ENCODE measurements at regions not wholly inside any gene's neighbourhood (a gene's known extent, or its start where the extent isn't known, plus 50 kb on each side); places are given as distances from the start of the nearest gene placed in this dataset.

DNA sequence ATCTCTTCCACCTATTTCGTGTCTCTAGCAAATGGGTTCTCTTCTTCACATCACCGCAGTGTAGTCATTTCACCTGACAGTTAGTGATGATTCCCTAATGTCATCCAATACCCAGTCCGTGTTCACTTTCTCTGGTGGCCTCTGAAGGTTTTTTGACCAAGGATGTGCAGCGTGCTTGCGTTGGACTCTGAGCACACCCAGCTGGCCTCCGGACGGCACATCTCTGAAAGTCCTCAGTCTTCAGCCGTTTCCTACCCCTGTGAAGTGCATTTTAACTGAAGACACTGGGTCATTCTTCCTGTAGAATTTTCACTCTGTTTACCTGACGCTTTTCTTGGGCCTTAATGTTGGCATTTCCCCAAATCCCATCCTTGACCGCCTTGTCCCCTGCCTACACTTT, 98.7 kb downstream of the ERMARD start:
- DNase-seq (ENCODE audit: low read depth): no peak
- TF ChIP-seq CTCF (conservative IDR thresholded peaks at IDR 0.05; ENCODE audit: low read depth, low read length): no peak
- no peak overlapping the region for H3K4me3 ChIP-seq (ENCODE audit: low read length)

DNA sequence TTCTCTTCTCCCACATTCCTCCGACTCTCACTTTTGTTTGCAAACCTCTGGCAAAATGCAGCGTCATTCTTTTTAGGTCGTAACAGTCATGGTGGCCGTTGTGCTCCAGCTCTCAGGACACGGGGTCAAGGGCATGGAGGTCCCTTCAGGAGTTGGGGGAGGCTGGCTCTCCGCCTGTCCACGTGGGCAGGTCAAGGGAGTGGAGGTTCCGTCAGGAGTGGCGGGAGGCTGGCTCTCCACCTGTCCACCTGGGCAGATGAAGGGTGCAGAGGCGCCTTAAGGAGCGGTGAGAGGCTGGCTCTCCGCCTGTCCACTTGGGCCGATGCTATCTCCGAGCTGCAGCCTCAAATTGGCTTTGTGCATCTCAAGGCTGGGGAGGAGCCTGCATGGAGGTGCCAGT, 98.0 kb downstream of the ERMARD start:
- TF ChIP-seq CTCF (conservative IDR thresholded peaks at IDR 0.05; ENCODE audit: low read depth, low read length): no peak
- no peak for DNase-seq (ENCODE audit: low read depth)
- H3K4me3 ChIP-seq (ENCODE audit: low read length): no peak overlapping the region

- no peak overlapping the region for H3K4me3 ChIP-seq (ENCODE audit: low read length)
- no peak for DNase-seq (ENCODE audit: low read depth)
- no peak for TF ChIP-seq CTCF (conservative IDR thresholded peaks at IDR 0.05; ENCODE audit: low read depth, low read length)
Observed at GRCh38 chr6:169848946-169849345, 97.5 kb downstream of the ERMARD start.

- TF ChIP-seq CTCF (conservative IDR thresholded peaks at IDR 0.05; ENCODE audit: low read depth, low read length): no peak
- no peak overlapping the region for H3K4me3 ChIP-seq (ENCODE audit: low read length)
- DNase-seq (ENCODE audit: low read depth): no peak
Observed at GRCh38 chr6:169847901-169848311, 96.5 kb downstream of the ERMARD start.

- no peak for DNase-seq (ENCODE audit: low read depth)
- TF ChIP-seq CTCF (conservative IDR thresholded peaks at IDR 0.05; ENCODE audit: low read depth, low read length): no peak
- H3K4me3 ChIP-seq (ENCODE audit: low read length): no peak overlapping the region
Observed at GRCh38 chr6:169847141-169847674, 95.8 kb downstream of the ERMARD start.

DNA sequence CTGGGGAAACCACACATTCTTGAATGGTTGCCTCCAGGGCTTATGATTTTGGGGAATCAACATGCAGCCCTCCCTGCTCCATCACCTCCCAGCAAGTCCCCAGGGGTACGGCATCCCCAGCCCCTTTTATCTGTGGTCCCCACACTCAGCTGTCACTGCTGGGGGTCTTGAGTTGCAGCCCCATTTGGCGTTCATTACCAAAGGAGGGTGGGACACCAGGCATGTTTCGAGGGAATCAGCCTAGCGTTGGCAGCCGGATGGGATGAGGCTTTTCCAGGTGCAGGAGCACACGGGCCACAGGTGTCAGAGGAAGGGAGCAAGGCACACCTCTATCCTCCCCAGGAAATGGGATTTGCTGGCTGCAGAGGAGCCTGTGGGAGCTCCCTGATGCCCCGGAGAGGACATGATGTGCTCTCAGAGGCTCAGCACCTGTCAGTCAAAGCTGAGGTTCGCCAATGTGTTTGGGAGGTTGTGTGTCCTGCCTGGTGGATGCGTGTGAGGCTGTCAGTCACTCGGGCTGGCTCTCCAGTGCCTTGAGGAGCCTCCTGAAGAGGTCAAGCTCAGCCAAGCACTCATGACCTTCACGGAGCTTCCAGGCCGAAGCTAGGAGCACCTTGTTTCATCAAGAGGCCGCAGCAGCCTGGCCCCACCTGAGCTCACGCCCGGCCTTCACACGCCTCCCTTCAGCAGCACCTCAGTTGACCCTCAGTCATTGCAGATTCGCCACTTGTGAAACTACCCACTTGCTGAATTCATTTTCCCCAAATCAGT, 95.0 kb downstream of the ERMARD start:
- no peak overlapping the region for H3K4me3 ChIP-seq (ENCODE audit: low read length)
- no peak for TF ChIP-seq CTCF (conservative IDR thresholded peaks at IDR 0.05; ENCODE audit: low read depth, low read length)
- DNase-seq (ENCODE audit: low read depth): no peak

Measured in retinal pigment epithelial cell (primary cell).